ENCODE measurements at regions not wholly inside any gene's neighbourhood (a gene's known extent, or its start where the extent isn't known, plus 50 kb on each side); places are given as distances from the start of the nearest gene placed in this dataset.

- TF ChIP-seq, protein P1, sequence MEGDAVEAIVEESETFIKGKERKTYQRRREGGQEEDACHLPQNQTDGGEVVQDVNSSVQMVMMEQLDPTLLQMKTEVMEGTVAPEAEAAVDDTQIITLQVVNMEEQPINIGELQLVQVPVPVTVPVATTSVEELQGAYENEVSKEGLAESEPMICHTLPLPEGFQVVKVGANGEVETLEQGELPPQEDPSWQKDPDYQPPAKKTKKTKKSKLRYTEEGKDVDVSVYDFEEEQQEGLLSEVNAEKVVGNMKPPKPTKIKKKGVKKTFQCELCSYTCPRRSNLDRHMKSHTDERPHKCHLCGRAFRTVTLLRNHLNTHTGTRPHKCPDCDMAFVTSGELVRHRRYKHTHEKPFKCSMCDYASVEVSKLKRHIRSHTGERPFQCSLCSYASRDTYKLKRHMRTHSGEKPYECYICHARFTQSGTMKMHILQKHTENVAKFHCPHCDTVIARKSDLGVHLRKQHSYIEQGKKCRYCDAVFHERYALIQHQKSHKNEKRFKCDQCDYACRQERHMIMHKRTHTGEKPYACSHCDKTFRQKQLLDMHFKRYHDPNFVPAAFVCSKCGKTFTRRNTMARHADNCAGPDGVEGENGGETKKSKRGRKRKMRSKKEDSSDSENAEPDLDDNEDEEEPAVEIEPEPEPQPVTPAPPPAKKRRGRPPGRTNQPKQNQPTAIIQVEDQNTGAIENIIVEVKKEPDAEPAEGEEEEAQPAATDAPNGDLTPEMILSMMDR (IDR thresholded peaks at IDR 0.05; ENCODE audit: poor library complexity), result no peak
- TF ChIP-seq EZH2phosphoT487 (IDR thresholded peaks at IDR 0.05; ENCODE audit: low read depth, severe bottlenecking, unreplicated experiment), result no peak
- TF ChIP-seq EZH2 (IDR thresholded peaks at IDR 0.05; ENCODE audit: borderline replicate concordance), result no peak
Observed at GRCh38 chr15:52872036-52872818, 82.1 kb upstream of the ONECUT1 start.
